OCI-LY3 (cell line): ENCODE measurements at regions not wholly inside any gene's neighbourhood (a gene's known extent, or its start where the extent isn't known, plus 50 kb on each side); places are given as distances from the start of the nearest gene placed in this dataset.

Experiments used
- CTCF ChIP-seq: fragments of 200-600, 300-600 bp; sonication (generic); IDR thresholded peaks from 2 replicates; pipeline ENCODE4 v1.5.1; 2014; ENCODE audit warnings: antibody characterized with exemption, low read length, low read depth
- EZH2phosphoT487 ChIP-seq: fragments of 200-600 bp; shearing (Covaris generic); IDR thresholded peaks from 2 replicates; pipeline ENCODE4 v1.6.1; 2018; ENCODE audit warnings: antibody characterized with exemption, mixed run types, low read depth

GRCh38 chr2:101568969-101569368 lies 94.1 kb upstream of the RFX8 start:
- TF ChIP-seq EZH2phosphoT487 (no peak), CTCF (no peak)
